Suppressor macrophage treated with lipopolysaccharide for 1 hour (primary cell): ENCODE measurements at regions not wholly inside any gene's neighbourhood (a gene's known extent, or its start where the extent isn't known, plus 50 kb on each side); places are given as distances from the start of the nearest gene placed in this dataset.
"Not testable (repeated sequence)": the region's sequence is repeated elsewhere in the genome, so short reads cannot be mapped to it uniquely, and the experiment has no call there.

Experiments
- DNase-seq, 3 donors: peaks; one replicate each; pipeline ENCODE4 v3.0.0-alpha.2; 2020 to 2022

DNA sequence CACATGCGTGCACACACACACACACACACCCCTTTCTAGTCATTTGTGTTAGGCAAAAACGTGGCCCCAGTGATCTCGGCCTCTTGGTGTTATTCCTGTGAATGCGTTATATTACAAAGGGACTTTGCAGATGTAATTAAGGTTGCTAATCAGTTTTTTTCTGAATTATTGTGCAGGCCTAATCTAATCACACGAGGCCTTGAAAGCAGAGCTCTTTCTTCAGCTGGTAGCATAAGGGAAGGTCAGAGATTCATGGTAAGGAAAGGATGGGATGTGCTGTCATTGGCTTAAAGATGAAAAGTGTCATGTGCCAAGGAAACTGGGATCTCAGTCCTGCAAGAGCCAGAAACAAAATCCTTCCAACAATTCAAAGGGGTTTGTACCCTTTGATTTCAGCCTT, 113.4 kb upstream of the ELAC2 start:
- DNase-seq = no peak

DNA sequence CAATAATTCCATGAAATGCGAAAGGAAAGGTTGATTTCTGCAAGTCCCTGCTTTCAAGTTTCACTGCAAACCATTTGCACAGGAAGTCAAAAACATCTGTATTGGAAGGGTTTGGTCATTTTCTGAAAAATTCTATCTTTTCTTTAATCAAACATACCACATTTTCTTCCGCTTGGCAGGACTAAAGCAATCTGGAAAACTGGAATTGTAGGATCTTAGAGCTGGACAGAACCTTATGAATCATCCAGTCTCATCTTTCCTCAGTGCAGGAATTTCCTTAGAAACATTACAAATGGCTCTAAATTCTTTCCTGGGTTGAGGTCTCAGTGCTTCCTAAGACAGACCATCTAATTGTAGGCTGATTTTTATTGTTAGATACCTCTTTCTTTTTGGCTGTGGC, 111.5 kb upstream of the ELAC2 start:
- DNase-seq = no peak

DNA sequence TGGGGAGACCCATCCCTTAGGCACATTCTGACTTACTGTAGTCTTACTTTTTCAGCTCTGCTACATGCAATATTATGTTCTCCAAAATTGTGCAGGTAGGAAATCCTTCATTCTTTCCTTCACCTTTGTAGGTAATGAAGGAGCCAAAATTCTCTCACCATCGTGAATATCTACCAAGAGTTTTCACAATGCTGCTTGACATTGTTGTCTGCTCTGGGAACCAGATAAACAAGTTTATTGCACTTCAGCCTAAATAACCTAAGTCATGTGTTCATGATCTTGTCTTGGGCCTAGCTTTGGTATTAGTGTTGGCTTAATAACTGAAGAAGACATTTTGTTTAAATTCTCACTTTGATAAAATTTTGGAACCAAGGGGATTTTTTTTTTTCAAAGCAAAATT, 110.8 kb upstream of the ELAC2 start:
- DNase-seq = no peak

DNA sequence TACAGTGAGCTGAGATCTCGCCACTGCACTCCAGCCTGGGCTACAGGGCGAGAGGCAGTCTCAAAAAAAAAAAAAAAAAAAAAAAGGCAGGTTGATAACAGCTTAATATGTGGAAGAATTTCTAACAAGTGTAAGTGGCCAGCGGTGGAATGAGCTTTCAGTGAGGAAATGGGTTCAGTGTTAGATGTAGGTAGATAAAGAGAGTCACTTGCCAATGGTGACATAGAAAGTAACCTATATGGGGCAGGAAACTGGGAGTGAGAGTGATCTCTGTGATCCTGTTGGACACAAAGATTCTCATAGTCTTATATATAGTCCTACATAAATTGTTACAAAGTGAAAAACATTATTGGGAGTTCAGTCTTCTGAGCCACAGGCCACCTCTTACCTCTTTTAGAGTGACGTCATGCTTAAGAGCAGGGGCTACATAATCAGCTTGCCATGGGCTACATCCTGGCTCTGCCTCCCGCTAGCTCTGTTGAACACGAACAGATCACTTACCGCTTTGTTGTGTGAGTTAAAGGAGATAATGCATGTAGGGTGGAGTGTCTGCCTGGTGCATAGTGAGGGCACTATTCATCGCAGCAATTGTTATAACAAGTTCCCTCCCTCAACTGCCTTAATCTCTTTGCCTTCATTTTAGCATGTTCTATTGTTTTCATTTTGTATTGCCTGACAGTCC, 110.2 kb upstream of the ELAC2 start:
- DNase-seq = no peak

DNA sequence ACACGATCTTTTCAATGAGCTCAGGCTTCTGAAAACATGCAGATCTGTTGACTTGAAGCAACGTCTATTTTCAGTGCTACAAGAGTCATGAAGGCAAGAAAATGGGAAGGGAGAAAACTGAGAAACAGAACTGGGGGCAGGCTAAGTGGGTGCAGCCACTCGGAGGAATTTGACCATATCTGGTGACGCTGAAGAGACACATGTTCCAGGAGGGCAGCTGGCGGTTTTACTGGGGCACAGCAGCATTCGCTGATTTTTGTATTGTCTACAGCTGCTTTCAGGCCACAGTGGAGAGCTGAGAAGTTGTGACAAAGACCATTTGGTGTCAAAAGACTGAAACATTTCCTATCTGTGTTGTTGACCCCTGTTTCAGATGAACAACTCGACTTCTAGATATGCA, 103.0 kb upstream of the ELAC2 start:
- no peak for DNase-seq

DNA sequence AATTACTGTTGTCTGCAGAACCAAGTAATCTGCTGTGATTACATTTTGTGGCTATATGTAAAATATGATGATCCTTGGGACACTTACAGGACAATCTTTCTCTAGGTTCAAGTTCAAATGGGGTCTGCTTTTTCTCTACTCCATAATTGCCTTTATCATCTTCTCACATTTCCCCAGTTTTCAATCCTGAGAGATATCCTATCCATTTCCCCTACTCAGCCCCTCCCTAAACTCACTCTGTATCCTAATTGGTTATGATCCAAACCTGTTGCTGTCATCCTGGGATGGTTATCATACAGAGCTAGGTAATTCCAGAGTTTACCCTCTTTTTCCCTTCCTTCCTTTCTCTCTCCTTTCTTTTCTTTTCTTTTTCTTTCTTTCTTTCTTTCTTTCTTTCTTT, 100.5 kb upstream of the ELAC2 start:
- no peak for DNase-seq

DNA sequence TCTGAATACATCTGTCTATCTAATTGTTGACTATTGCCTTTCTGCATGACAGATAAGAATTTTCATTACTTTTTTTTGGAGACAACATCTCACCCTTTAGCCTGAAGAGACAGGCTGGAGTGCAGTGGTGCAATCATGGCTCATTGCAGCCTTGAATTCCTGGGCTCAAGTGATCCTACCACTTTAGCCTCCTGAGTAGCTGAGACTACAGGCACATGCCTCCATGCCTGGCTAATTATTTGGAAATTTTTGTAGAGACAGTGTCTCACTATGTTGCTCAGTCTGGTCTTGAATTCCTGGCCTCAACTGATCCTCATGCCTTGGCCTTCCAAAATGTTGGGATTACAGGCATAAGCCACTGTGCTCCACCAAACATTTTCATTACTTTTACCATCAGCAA, 99.8 kb upstream of the ELAC2 start:
- DNase-seq = no peak

DNA sequence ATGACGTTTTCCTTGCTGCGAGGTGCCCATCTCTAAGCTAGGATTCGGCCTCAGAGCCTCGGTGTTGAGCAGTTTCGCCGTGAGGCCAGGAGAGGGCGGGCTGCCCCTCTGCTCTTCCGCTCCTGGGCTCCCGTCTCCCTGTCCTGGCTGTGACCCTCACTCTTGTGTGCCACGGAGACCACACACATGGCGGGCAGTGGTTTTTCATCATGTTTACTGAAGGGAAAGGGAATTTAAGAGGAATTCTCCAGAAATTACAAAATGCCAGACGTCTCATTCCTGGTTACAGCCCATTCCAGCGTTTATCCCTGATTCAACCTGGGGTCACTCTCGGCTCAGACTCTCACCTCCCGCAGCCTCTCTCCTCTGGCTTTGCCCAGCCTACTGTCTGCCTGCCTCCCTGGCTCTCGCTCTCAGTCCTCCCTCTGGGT, 96.8 kb upstream of the ELAC2 start:
- peak; percentile 4 to 18 (median 16) for DNase-seq

DNA sequence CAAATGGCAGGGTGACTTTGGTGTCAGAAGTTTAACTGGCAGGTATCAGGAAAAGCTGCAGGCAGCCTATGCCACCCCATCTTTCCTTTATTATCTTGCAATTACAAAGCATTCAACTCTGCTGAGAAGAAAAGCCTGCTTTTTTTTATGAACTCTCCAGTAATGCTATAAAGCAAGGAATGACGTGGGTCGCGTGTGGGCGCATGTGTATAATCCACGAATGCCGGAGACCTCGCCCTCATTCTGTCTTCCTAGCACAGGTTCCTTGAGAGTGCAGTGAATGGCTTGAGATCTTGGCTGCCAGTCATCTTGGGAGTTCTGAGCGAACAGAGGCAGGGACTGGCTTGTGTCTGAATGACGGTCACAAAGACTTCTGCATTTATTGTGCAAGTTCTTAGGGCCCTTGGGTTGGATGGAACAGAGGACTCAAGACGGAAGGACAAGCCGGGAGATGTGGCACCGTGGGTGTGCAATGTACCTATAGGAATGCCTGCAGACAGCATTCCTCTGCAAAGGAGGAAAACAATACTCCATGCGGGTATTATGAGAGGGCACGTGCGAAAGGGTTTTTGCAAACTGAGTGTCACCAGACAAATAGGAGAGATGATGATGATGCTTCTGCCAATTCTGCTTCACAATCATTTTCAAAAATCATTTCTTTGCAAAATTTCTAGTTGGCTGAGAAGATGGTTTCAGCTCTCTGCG, 96.1 kb upstream of the ELAC2 start:
- no peak for DNase-seq

DNA sequence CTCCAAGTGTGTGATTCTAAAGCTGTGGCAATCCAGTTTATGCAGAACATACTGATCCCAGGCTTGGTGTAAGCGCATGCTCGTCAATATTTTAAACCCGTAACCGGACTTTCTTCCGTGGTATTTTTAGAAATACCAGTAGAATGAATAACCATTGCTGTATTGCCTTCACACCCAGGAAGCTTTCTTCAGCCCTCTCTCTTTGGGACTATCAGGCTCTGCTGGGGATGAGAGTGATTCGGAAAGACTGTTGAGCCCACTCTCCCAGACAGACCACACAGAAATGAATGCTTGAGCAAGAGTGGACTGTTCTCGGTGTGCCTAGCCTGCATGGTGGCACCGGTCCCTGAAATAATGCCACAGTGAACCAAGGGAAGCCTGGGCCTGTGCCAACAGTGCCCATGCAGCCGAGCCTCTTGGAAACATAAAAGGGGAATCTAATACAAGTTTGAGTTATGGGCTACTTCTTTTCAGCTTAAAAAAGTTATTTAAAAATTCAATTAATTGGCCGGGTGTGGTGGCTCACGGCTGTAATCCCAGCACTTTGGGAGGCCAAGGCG, 89.9 kb upstream of the ELAC2 start:
- DNase-seq = no peak

DNA sequence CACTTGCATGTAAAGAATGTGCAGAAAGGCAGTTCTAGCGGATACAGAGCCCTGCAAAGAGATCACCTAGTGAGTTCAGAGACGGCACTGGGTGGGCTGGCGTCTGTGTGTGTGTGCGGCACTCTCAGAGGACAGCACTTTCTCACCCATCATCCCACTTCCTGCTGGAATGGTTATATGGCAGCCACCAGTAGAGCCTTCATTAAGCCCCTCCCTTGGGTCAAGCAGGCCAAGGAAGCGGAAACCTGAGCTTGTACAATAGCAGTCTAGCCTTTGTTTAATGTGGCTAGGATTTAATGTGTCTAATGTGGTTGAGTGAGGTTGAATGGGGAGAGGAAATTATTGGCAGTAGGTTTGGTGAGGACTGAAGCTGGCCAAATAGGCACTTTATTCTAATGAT, 88.3 kb upstream of the ELAC2 start:
- no peak for DNase-seq

DNA sequence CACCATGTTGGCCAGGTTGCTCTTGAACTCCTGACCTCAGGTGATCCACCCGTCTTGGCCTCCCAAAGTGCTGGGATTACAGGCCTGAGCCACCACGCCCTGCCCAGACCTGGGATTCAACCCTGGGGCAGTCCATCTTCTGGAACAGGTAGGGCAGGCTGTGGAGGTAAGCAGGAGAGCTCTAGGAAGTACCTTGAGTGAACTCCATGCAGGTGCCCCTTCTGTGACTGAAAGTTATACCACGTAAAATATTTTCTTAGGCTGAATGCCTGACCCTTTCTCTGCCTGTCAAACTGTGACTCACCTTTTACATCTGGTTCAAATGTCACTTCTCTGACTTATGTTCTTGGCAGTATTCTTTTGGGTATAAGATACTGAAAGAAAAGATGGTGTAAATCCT, 86.7 kb upstream of the ELAC2 start:
- DNase-seq = no peak

DNA sequence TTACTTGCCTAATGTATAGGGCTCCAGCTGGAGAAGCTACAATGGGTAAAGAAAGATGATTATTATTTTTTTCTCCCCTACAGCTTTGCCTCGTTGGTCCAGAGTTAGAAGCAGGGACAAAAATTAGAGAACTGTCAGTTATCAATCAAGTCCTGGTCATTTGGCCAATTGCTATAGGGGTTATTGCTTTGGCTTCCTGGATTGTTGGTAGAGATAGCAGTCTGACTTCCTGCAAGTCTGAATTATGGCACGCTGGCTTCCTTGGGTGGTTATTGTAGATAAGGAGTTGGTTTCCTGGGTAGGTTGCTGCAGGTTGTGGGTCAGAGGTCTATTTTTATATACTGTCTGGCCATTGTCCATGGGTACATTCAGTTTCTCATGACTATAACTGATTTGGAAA, 84.7 kb upstream of the ELAC2 start:
- DNase-seq = no peak

DNA sequence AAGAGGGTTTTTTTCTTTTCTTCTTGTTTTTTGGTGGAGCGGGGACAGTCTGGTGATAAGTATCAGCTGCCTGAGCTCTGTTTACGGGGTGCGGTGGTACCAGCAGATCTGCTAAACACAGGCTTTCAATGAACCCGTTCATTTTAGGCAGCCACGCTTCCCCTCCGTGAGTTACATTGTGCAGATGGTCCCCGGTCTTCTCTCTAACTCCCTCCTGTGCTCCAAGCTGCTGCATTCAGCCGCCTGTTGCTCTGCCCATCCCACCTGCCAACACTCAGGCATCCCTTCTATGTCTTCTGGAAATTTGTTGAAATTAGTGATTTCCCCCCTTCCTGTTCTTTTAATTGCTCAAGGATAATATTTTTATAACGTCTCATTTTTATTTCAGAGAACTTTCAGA, 82.1 kb upstream of the ELAC2 start:
- no peak for DNase-seq

DNA sequence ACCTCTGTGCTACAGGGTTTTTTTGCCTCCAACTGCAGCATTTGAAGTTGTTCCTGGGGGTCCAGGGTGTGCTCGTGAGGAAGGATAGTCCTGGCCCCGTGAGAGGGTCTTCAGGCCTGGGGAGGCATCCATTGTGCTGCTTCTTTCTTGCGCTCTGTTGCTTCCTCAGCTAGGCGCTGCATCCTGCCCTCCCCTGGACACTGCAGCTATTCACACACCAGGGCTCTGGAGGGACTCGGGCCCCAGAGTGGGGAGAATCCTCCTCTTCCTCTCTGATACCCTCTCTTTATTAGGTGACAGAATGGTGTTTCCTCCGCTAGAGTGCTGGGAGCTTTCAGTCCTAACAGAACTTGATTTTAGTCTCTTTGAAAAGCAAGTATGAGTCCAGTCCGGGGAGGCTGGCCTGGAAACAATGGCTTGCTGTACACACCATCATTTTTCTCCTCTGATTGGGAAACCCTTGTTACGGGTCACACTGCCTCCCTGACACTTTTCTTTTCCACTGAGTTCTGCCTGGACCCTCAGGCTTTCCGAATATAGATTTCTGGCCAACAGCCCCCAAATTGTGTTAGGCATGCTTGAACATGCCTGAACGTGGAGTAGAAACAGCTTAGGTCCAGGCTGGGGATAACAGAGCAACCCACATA, 81.4 kb upstream of the ELAC2 start:
- DNase-seq = no peak

DNA sequence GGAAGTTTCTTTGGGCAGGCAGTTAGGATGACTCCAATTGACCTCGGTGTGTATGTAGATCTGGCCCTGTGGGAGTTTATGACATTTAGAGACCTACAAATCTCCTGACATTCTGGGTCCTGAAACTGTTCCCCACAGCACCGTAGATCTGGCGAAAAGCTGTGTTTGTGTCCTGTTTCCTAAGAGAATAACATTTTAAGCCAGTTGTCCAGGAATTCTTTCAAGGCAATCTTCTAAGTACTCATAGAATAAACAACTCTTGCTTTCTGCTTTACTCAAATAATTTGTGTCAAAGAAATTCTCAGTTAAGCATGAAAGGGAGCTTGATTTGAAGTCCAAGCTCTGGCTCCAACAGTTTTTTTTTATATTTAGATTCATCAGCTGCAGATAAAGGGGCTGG, 78.5 kb upstream of the ELAC2 start:
- no peak for DNase-seq

DNA sequence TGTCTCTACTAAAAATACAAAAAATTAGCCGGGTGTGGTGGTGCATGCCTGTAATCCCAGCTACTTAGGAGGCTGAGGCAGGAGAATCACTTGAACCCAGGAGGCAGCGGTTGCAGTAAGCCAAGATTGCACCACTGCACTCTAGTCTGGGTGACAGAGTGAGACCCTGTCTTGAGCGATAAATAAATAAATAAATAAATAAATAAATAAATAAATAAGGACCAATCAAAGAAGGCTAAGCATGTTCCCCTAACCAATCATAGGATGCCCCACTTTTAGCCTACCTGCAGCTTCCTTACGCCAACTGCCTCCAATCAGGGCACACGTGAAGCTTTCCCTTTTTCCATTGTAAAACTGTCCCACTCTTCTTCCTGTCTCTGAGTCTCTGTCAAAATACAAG, 74.2 kb upstream of the ELAC2 start:
- not testable (repeated sequence) for DNase-seq

DNA sequence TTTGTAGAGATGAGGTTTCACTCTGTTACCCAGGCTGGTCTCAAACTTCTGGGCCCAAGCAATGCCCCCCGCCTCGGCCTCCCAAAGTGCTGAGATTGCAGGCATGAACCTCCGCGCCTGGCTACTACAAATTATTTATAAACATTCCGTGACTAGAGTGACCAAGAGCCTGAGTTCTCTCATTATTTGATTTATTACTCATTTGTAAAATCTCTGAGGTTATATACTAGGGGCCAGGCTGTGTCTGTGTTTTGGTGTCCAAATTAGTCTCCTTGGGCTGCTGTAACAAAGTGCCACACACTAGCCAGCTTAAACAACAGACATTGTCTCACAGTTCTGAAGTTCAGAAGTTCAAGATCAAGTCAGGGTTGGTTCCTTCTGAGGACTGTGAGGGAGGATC, 70.8 kb upstream of the ELAC2 start:
- DNase-seq = no peak

DNA sequence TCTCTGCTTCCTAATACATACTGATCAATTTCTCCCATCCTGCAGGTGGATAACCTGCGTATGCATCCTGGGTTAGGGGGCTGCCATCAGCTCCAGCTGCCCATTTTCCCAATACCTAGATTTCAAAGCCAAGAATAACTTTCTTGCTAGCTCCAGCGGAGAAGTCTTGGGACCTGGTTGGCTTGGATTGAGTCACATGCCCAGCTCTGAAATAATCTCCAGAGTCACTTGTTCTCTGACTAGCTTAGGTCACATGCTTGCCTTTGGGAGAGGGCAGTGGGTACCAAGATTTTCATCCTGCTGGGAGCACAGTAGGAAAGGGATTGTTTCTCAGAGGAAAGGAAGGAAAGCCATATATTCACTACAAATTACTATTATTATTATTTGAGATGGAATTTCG, 70.0 kb upstream of the ELAC2 start:
- no peak for DNase-seq

DNA sequence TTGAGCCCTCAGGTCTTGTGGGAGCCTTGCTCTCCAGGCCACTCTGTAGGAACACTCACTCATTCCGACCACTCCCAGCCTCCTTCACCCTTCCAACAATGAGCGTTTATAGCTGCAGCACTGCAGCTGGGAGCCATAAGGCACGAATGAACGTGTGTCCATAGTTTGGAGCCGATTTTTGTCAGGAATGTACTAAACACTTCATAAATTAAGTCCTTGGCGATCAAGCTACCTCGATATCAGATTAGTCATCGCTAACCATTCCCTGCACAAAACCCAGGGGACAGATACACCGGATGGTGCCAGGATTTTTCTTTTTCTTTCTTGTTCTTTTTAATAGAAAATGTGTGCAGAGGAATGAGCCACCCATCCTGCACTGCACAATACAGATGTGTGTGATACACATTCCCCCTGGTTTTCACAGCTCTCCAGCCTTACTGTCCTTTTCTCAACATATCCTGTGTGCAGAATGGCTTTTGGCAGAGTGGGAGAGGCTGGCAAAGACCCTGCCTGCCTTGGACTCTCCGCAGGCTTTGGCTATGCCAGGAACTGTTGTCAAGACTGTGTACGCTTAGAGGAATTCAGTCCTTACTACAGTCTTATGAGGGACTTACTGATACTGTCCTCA, 68.4 kb upstream of the ELAC2 start:
- DNase-seq = no peak

DNA sequence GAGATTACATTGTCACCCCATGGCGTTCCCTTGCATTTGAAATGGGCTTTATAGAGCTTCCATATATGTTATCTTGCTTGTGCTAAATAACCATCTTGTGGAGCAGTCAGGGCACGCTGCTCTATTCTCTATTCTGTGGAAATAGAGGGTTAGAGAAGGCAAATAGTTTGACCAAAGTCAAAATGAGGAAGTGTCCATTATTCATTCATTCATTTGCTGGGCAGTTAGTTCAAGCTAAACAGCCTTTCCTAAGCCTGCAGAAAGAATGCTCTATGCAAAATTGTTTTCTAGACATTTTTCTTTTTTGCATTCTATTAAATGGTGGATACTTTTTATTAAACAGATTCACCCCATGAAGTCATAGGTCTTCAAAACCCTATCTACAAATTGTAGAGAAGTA, 67.8 kb upstream of the ELAC2 start:
- no peak for DNase-seq

DNA sequence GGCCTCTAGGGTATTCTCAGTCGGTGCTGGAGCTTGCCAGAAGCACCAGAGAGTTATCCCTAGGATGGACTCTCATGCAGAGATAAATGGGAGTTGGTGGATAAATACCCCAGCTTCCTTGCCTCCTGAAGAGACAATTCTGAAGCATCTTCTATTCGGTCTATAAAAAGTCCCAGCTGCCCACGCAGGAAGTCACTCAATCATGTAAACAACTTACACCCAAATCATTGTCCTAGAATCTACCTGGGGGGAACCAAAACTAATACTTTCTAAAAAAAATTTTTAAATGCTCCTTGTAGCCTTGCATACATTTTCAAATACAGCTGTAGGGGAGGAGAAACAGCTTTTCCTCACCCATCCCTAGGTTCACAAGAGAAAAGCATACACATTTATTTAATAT, 66.6 kb upstream of the ELAC2 start:
- DNase-seq = no peak

DNA sequence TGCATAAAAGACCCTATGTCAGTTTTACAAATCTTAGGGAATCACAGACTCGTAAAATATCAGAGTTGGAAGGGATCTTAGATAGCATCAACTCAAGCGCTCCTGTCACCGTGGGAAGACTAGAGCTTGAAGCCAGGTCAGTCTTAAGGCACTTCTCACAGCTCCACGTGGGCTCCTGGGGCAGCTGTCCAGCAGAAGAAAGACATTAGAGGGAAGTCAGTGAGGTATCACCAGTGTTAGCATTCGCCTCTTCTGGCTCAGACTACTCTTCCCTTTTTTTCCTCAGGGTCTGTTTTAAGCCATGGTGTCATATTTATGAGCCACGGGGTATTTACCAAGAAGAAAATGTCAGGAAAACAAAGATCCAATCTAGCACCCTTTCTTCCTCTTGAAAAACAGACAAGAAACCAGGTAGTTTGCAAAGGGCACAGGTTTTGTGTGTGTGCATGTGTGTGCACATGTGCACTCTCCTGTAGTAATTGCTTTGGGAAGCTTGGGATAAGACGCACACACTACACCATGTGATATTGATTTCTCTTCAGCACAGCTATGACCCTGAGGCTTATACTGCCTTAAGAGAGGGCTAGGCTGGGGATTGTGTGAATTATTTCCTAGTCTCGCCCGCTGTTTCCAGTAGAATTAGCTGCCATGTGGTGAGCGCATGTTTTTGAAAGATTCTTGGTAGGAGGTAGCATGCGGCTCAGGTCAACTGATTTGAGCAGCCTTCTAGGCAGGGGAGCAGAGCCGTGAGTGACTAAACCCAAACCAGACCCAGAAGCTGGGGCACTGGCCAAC, 61.0 kb upstream of the ELAC2 start:
- DNase-seq = no peak
